WTC11 (cell line): ENCODE measurements at regions not wholly inside any gene's neighbourhood (a gene's known extent, or its start where the extent isn't known, plus 50 kb on each side); places are given as distances from the start of the nearest gene placed in this dataset.

ENCODE experiments used
- ATAC-seq: fragments of 200-7000 bp; cut with Tn5 transposase; 2 replicates; pipeline ENCODE4 v1.10.0; 2021; ENCODE audit warnings: mild to moderate bottlenecking, moderate library complexity
- CTCF ChIA-PET: fragments of 300-600 bp; sonication (Branson Sonifier 250); formaldehyde crosslinking; loops from one replicate; lab custom pipeline; 2021; ENCODE audit warnings: antibody characterized with exemption; lab: Charles Lee
- POLR2A ChIA-PET: fragments of 350-600 bp; sonication (Branson Sonifier 250); formaldehyde crosslinking; loops from one replicate; lab custom pipeline; 2021; ENCODE audit warnings: antibody characterized with exemption; lab: Charles Lee
- DNase-seq: peaks from one replicate; pipeline ENCODE4 v3.0.0; 2021; ENCODE audit warnings: low spot score
- H3K27ac Mint-ChIP-seq: 2 replicates; pipeline ENCODE4 v1.8.0; 2021; ENCODE audit warnings: mixed read lengths
- H3K27me3 Mint-ChIP-seq: 2 replicates; pipeline ENCODE4 v1.8.0; 2021; ENCODE audit warnings: low read depth, mild to moderate bottlenecking, moderate library complexity, mixed read lengths
- H3K36me3 Mint-ChIP-seq: 2 replicates; pipeline ENCODE4 v1.8.0; 2021; ENCODE audit warnings: mixed read lengths
- H3K4me1 Mint-ChIP-seq: 2 replicates; pipeline ENCODE4 v1.8.0; 2022; ENCODE audit warnings: mixed read lengths
- H3K4me3 Mint-ChIP-seq: 2 replicates; pipeline ENCODE4 v1.8.0; 2021; ENCODE audit warnings: mild to moderate bottlenecking, moderate library complexity, mixed read lengths
- H3K9me3 Mint-ChIP-seq: 2 replicates; pipeline ENCODE4 v1.8.0; 2021; ENCODE audit warnings: mixed read lengths
- FOXK1 ChIP-seq: sonication (generic); formaldehyde crosslinking; IDR thresholded peaks from 2 replicates; pipeline ENCODE4 v1.8.0; 2022; ENCODE audit warnings: mild to moderate bottlenecking, moderate library complexity, missing genetic modification reagents
- FOXP1 ChIP-seq: sonication (generic); formaldehyde crosslinking; IDR thresholded peaks from 2 replicates; pipeline ENCODE4 v1.8.0; 2022; ENCODE audit warnings: missing genetic modification reagents, mild to moderate bottlenecking, moderate library complexity, borderline replicate concordance
- GABPB1 ChIP-seq: sonication (generic); formaldehyde crosslinking; IDR thresholded peaks from 2 replicates; pipeline ENCODE4 v1.8.1; 2023; ENCODE audit warnings: mild to moderate bottlenecking, missing genetic modification reagents
- JAZF1 ChIP-seq: fragments of 250-450 bp; sonication (Bioruptor Pico); IDR thresholded peaks from 2 replicates; pipeline ENCODE4 v1.9.0; 2021; ENCODE audit warnings: moderate library complexity, mild to moderate bottlenecking, inconsistent platforms
- KAT7 ChIP-seq: sonication (generic); formaldehyde crosslinking; IDR thresholded peaks from 2 replicates; pipeline ENCODE4 v1.8.1; 2023; ENCODE audit warnings: missing genetic modification reagents, mild to moderate bottlenecking, borderline replicate concordance
- NFATC4 ChIP-seq: fragments of 250-450 bp; sonication (Bioruptor Pico); IDR thresholded peaks from 2 replicates; pipeline ENCODE4 v1.9.0; 2021; ENCODE audit warnings: mild to moderate bottlenecking
- SOX15 ChIP-seq: fragments of 250-450 bp; sonication (Bioruptor Pico); IDR thresholded peaks from 2 replicates; pipeline ENCODE4 v1.9.0; 2021; ENCODE audit warnings: mild to moderate bottlenecking
- SP1 ChIP-seq: sonication (generic); formaldehyde crosslinking; conservative IDR thresholded peaks from 2 replicates; pipeline ENCODE4 v1.8.1; 2022; ENCODE audit warnings: missing genetic modification reagents
- TP53 ChIP-seq: sonication (generic); formaldehyde crosslinking; IDR thresholded peaks from 2 replicates; pipeline ENCODE4 v1.8.1; 2023; ENCODE audit warnings: mild to moderate bottlenecking, missing genetic modification reagents
- ZBTB21 ChIP-seq: sonication (generic); formaldehyde crosslinking; IDR thresholded peaks from 2 replicates; pipeline ENCODE4 v1.8.1; 2023; ENCODE audit warnings: mild to moderate bottlenecking, missing genetic modification reagents, borderline replicate concordance
- ZNF219 ChIP-seq: sonication (generic); formaldehyde crosslinking; IDR thresholded peaks from 2 replicates; pipeline ENCODE4 v1.8.0; 2023; ENCODE audit warnings: missing genetic modification reagents, mild to moderate bottlenecking, borderline replicate concordance
- ZNF232 ChIP-seq: sonication (generic); formaldehyde crosslinking; IDR thresholded peaks from 2 replicates; pipeline ENCODE4 v1.8.0; 2022; ENCODE audit warnings: mild to moderate bottlenecking, missing genetic modification reagents
- TF ChIP-seq, protein P1 (sequence below): sonication (generic); formaldehyde crosslinking; IDR thresholded peaks from 2 replicates; pipeline ENCODE4 v1.8.0; 2022; ENCODE audit warnings: missing genetic modification reagents
- TF ChIP-seq, protein P2 (sequence below): sonication (generic); formaldehyde crosslinking; IDR thresholded peaks from 2 replicates; pipeline ENCODE4 v1.8.0; 2023; ENCODE audit warnings: missing genetic modification reagents, mild to moderate bottlenecking, borderline replicate concordance
- TF ChIP-seq, protein P3 (sequence below): sonication (generic); formaldehyde crosslinking; IDR thresholded peaks from 2 replicates; pipeline ENCODE4 v1.8.1; 2022; ENCODE audit warnings: low read depth, missing genetic modification reagents, borderline replicate concordance
- TF ChIP-seq, protein P4 (sequence below): fragments of 200-600 bp; IDR thresholded peaks from 2 replicates; pipeline ENCODE4 v1.8.0; 2022; ENCODE audit warnings: antibody characterized with exemption

DNA sequence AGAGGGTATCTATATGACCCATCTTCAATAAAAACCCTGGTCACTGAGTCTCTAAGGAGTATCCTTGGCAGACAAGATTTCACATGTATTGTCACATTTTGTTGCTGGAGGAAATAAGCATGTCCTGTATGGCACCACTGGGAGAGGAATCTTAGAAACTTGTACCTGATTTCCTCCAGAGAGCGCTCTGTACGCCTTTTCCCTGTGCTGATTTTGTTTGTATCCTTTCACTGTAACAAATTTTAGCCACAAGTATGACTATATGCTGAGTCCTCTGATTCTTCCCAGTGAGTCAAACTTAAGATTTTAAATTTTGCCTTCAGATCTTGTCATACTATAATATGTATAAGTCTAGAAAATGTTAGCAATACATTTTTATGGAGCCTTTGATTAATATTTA, 102.8 kb downstream of the ITIH6 start:
- H3K27ac Mint-ChIP-seq = no peak overlapping the region
- CTCF ChIA-PET = interaction anchor here (1.0 kb wide), 1 partner anchor 92 kb away, joined by 6 read pairs; no protein-coding TSS in a partner anchor
- POLR2A ChIA-PET = no interaction called here
- H3K9me3 Mint-ChIP-seq = no peaks in the 10 kb centered on the region
- H3K4me3 Mint-ChIP-seq = no peak overlapping the region
- no peak for TF ChIP-seq JAZF1 (CRISPR knock-in tag)
- no peak for TF ChIP-seq NFATC4
- TF ChIP-seq GABPB1 (CRISPR knock-in tag) = no peak
- TF ChIP-seq, protein P1, sequence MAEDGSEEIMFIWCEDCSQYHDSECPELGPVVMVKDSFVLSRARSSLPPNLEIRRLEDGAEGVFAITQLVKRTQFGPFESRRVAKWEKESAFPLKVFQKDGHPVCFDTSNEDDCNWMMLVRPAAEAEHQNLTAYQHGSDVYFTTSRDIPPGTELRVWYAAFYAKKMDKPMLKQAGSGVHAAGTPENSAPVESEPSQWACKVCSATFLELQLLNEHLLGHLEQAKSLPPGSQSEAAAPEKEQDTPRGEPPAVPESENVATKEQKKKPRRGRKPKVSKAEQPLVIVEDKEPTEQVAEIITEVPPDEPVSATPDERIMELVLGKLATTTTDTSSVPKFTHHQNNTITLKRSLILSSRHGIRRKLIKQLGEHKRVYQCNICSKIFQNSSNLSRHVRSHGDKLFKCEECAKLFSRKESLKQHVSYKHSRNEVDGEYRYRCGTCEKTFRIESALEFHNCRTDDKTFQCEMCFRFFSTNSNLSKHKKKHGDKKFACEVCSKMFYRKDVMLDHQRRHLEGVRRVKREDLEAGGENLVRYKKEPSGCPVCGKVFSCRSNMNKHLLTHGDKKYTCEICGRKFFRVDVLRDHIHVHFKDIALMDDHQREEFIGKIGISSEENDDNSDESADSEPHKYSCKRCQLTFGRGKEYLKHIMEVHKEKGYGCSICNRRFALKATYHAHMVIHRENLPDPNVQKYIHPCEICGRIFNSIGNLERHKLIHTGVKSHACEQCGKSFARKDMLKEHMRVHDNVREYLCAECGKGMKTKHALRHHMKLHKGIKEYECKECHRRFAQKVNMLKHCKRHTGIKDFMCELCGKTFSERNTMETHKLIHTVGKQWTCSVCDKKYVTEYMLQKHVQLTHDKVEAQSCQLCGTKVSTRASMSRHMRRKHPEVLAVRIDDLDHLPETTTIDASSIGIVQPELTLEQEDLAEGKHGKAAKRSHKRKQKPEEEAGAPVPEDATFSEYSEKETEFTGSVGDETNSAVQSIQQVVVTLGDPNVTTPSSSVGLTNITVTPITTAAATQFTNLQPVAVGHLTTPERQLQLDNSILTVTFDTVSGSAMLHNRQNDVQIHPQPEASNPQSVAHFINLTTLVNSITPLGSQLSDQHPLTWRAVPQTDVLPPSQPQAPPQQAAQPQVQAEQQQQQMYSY = no peak
- TF ChIP-seq, protein P2, sequence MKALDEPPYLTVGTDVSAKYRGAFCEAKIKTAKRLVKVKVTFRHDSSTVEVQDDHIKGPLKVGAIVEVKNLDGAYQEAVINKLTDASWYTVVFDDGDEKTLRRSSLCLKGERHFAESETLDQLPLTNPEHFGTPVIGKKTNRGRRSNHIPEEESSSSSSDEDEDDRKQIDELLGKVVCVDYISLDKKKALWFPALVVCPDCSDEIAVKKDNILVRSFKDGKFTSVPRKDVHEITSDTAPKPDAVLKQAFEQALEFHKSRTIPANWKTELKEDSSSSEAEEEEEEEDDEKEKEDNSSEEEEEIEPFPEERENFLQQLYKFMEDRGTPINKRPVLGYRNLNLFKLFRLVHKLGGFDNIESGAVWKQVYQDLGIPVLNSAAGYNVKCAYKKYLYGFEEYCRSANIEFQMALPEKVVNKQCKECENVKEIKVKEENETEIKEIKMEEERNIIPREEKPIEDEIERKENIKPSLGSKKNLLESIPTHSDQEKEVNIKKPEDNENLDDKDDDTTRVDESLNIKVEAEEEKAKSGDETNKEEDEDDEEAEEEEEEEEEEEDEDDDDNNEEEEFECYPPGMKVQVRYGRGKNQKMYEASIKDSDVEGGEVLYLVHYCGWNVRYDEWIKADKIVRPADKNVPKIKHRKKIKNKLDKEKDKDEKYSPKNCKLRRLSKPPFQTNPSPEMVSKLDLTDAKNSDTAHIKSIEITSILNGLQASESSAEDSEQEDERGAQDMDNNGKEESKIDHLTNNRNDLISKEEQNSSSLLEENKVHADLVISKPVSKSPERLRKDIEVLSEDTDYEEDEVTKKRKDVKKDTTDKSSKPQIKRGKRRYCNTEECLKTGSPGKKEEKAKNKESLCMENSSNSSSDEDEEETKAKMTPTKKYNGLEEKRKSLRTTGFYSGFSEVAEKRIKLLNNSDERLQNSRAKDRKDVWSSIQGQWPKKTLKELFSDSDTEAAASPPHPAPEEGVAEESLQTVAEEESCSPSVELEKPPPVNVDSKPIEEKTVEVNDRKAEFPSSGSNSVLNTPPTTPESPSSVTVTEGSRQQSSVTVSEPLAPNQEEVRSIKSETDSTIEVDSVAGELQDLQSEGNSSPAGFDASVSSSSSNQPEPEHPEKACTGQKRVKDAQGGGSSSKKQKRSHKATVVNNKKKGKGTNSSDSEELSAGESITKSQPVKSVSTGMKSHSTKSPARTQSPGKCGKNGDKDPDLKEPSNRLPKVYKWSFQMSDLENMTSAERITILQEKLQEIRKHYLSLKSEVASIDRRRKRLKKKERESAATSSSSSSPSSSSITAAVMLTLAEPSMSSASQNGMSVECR (CRISPR knock-in tag) = no peak
- no peak for TF ChIP-seq ZBTB21
- no peak for TF ChIP-seq ZNF219
- TF ChIP-seq, protein P3, sequence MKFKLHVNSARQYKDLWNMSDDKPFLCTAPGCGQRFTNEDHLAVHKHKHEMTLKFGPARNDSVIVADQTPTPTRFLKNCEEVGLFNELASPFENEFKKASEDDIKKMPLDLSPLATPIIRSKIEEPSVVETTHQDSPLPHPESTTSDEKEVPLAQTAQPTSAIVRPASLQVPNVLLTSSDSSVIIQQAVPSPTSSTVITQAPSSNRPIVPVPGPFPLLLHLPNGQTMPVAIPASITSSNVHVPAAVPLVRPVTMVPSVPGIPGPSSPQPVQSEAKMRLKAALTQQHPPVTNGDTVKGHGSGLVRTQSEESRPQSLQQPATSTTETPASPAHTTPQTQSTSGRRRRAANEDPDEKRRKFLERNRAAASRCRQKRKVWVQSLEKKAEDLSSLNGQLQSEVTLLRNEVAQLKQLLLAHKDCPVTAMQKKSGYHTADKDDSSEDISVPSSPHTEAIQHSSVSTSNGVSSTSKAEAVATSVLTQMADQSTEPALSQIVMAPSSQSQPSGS = no peak
- TF ChIP-seq SOX15 (CRISPR knock-in tag) = no peak
- no peak for TF ChIP-seq ZNF232 (CRISPR knock-in tag)
- TF ChIP-seq, protein P4, sequence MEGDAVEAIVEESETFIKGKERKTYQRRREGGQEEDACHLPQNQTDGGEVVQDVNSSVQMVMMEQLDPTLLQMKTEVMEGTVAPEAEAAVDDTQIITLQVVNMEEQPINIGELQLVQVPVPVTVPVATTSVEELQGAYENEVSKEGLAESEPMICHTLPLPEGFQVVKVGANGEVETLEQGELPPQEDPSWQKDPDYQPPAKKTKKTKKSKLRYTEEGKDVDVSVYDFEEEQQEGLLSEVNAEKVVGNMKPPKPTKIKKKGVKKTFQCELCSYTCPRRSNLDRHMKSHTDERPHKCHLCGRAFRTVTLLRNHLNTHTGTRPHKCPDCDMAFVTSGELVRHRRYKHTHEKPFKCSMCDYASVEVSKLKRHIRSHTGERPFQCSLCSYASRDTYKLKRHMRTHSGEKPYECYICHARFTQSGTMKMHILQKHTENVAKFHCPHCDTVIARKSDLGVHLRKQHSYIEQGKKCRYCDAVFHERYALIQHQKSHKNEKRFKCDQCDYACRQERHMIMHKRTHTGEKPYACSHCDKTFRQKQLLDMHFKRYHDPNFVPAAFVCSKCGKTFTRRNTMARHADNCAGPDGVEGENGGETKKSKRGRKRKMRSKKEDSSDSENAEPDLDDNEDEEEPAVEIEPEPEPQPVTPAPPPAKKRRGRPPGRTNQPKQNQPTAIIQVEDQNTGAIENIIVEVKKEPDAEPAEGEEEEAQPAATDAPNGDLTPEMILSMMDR = no peak
- TF ChIP-seq KAT7 (CRISPR knock-in tag) = no peak
- no peak for TF ChIP-seq TP53
- TF ChIP-seq FOXP1 (CRISPR knock-in tag) = no peak
- TF ChIP-seq SP1 (CRISPR knock-in tag) = no peak
- TF ChIP-seq FOXK1 (CRISPR knock-in tag) = no peak
- H3K27me3 Mint-ChIP-seq = peaks cover 3% of the 10 kb centered on the region; the same call in 1 of the 2 replicates
- H3K36me3 Mint-ChIP-seq = no peaks in the 10 kb centered on the region
- H3K4me1 Mint-ChIP-seq = peaks cover 6% of the 10 kb centered on the region; the same call in 1 of the 2 replicates
- ATAC-seq (no peak), DNase-seq (no peak)
